ENCODE measurements at regions not wholly inside any gene's neighbourhood (a gene's known extent, or its start where the extent isn't known, plus 50 kb on each side); places are given as distances from the start of the nearest gene placed in this dataset.

DNA sequence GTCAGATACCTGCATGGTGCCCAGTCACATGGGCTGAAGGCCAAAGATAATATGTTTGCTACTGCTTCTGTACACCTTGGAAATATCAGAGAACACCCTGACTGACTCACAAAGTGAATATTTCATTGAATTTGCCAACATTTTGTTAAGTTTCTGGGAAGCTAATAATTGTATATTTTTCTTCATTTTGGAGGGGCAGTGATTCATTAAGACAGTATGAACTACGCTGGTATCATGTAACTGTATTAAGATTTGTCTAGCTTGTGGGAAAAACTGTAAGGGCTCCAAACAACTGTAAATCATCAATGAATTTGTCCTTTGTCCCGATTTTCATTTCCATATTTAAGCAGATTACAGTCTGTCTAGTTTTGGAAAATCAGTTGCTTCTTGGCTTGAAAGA is 102.3 kb upstream of the CCN2 start:
- Histone ChIP-seq H3K4ac (ENCODE audit: low read depth, low read length) (peak overlapping the region; percentile 97), H4K91ac (ENCODE audit: insufficient read depth, low read depth, low read length) (peak overlapping the region; percentile 98), H3K56ac (ENCODE audit: extremely low read depth, insufficient read depth, low read length) (peak overlapping the region; percentile 89), H3K27me3 (ENCODE audit: control insufficient read depth, insufficient read depth, low read length) (no peaks in the 10 kb centered on the region), H3K79me1 (ENCODE audit: low read depth in 1 of 2, low read length in 2 of 2) (peaks cover 0 to 3% of the 10 kb centered on the region in 2 experiments; a peak in 1 of 4 replicates), H3K27ac (ENCODE audit: insufficient read depth, low read length) (peak overlapping the region; percentile 100; the same call in 1 of the 2 replicates), H2BK5ac (ENCODE audit: low read depth, low read length, poor library complexity, severe bottlenecking) (peak overlapping the region; percentile 97), H4K8ac (ENCODE audit: low read depth in 2 of 2, low read length in 2 of 2) (peak overlapping the region; percentile 92 to 93), H2BK15ac (ENCODE audit: low read depth, low read length) (peak overlapping the region; percentile 48; the same call in 2 of the 3 replicates), H3K18ac (ENCODE audit: low read depth, low read length) (peak overlapping the region; percentile 99), H3K14ac (replicated peaks; ENCODE audit: low read depth, low read length) (0 out of 2 replicates have a peak overlapping the region, but pooled peaks have one; percentile 16), H3K23ac (ENCODE audit: low read depth, low read length) (peak overlapping the region; percentile 74; the same call in 1 of the 2 replicates), H3K9me3 (ENCODE audit: control insufficient read depth, insufficient read depth, low read length) (no peaks in the 10 kb centered on the region), H2BK20ac (ENCODE audit: low read depth, low read length) (peak overlapping the region; percentile 96), H2AFZ (replicated peaks; ENCODE audit: low read length, poor library complexity) (no peak overlapping the region), H2AK9ac (replicated peaks; ENCODE audit: low read depth, low read length, poor library complexity) (no peak overlapping the region), H2AK5ac (ENCODE audit: low read depth, low read length) (peak overlapping the region; percentile 65), H2BK120ac (ENCODE audit: low read depth, low read length) (peak overlapping the region; percentile 99), H4K20me1 (ENCODE audit: insufficient read depth, low read length) (no peaks in the 10 kb centered on the region), H3K9me1 (ENCODE audit: insufficient read depth, low read length) (peaks cover 4% of the 10 kb centered on the region; the same call in 1 of the 2 replicates), H3K4me3 (ENCODE audit: insufficient read depth, low read depth, low read length) (no peak overlapping the region), H3K36me3 (ENCODE audit: control insufficient read depth, insufficient read depth, low read length) (no peaks in the 10 kb centered on the region), H3K9ac (ENCODE audit: low read depth, low read length) (peak overlapping the region; percentile 91), H3K4me2 (ENCODE audit: low read depth, low read length) (peak overlapping the region; percentile 44; the same call in 1 of the 2 replicates), H4K5ac (ENCODE audit: low read depth, low read length) (peak overlapping the region; percentile 98), H3K4me1 (ENCODE audit: control insufficient read depth, insufficient read depth, low read length) (peaks cover 11% of the 10 kb centered on the region)
- DNase-seq, result peak; percentile 91
- intact Hi-C loops (cut with micrococcal nuclease), result loop anchor here (5.0 kb wide), 1 partner anchor 41 kb away; no protein-coding TSS in a partner anchor
- TF ChIP-seq SMC3 (IDR thresholded peaks at IDR 0.05; ENCODE audit: low read depth, low read length), result no peak
- TF ChIP-seq CHD1 (IDR thresholded peaks at IDR 0.05; ENCODE audit: low read depth, low read length), result no peak
- TF ChIP-seq CEBPB (IDR thresholded peaks at IDR 0.05; ENCODE audit: low read depth, low read length), result peak; percentile 41; the same call in 1 of the 2 replicates
- TF ChIP-seq RAD21 (IDR thresholded peaks at IDR 0.05; ENCODE audit: low read length), result no peak
- peak; percentile 25; the same call in 1 of the 2 replicates for TF ChIP-seq FOS (IDR thresholded peaks at IDR 0.05; ENCODE audit: low read depth, low read length)
- no peak for TF ChIP-seq RFX5 (IDR thresholded peaks at IDR 0.05; ENCODE audit: low read depth, low read length)
- no peak for TF ChIP-seq ELK1 (IDR thresholded peaks at IDR 0.05; ENCODE audit: borderline replicate concordance, low read depth, low read length)
- peak; percentile 29; the same call in 1 of the 2 replicates for TF ChIP-seq MAFK (IDR thresholded peaks at IDR 0.05; ENCODE audit: low read depth, low read length)
- TF ChIP-seq POLR2A (IDR thresholded peaks at IDR 0.05; ENCODE audit: low read depth, low read length), result no peak
- ChIA-PET CTCF (interaction anchor here (0.7 kb wide), 1 partner anchor 15 kb away, joined by 6 read pairs; no protein-coding TSS in a partner anchor), POLR2A (ENCODE audit: unreplicated experiment) (interaction anchor here (0.6 to 1.1 kb wide), 2 partner anchors 102 to 1208 kb away, joined by 4 to 9 read pairs; partner anchors contain the start of gene CCN2)
- in situ Hi-C loops (cut with MboI; ENCODE audit: low sequenced_read_pairs), result no loop called here
- no CpG with 5 or more reads among the region's 2 CpGs for WGBS, 2 experiments (ENCODE audit: extremely low coverage in 2 of 2, insufficient read length in 1 of 2)
- dilution Hi-C loops (cut with HindIII; ENCODE audit: low sequenced_read_pairs, unreplicated experiment), result no loop called here
- ATAC-seq (ENCODE audit: low read depth), result peak; percentile 81
- BruUV-seq (replicated peaks), result no TSS peak

Data from IMR-90 (cell line).